Hematopoietic multipotent progenitor cell treated with erythropoietin and hydrocortisone succinate and interleukin-3 and kit ligand, for 15 days (in vitro differentiated cells): ENCODE measurements at regions not wholly inside any gene's neighbourhood (a gene's known extent, or its start where the extent isn't known, plus 50 kb on each side); places are given as distances from the start of the nearest gene placed in this dataset.

Experiments
- DNase-seq: peaks from one replicate; pipeline ENCODE4 v3.0.0-alpha.2; 2015; ENCODE audit warnings: low spot score

DNA sequence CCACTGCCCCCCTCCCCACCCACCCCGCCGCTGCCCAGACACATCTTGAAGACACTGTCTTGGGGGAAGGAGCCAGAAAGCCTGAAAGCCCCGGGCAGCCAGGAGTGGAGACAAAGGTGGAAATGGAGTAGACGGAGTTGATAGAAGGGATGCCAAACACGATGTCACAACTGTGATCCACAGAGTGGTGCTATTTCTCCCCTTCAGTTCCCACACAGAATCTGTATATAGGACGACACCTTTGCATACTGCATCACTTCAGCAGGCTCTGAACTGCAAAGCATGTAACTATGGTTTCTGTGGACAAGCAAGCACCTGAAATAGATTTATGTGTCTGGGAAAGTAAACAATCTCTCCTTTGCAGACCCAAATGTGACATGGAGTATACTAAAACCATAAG, 56.4 kb upstream of the F13A1 start:
- DNase-seq: no peak

DNA sequence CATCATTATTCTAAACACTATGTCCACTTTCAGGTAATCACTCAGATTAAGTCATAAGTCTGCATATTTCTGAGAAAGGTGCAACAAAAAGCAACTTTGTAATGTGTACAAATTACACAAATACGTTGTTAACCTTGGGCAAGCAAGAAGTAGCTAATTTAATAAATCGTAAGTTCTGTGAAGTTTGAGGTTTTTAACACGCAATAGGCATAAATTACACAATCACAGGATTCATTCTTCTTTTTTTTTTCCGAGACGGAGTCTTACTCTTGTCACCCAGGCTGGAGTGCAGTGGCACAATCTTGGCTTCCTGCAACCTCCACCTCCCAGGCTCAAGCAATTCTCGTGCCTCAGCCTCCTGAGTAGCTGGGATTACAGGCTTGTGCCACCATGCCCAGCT, 57.2 kb upstream of the F13A1 start:
- DNase-seq: no peak

DNA sequence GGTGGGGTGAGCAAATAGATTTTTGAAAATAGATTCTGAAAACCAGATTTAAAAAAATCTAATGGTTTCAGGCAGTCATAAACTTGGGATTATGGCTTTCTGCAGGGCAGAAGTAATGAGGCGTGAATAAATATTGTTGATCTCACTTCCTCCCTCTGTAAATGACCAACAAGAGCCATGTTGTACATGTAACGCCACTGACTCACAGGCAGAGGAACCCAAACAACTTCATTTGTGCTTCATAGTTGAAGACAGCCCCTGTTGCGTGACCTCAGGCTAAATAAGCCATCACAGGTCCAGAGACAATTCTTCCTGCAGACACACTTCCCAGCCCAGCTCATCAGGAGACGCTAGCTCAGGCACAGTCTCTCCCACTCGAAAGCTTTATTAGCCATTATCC, 59.1 kb upstream of the F13A1 start:
- DNase-seq: no peak

DNA sequence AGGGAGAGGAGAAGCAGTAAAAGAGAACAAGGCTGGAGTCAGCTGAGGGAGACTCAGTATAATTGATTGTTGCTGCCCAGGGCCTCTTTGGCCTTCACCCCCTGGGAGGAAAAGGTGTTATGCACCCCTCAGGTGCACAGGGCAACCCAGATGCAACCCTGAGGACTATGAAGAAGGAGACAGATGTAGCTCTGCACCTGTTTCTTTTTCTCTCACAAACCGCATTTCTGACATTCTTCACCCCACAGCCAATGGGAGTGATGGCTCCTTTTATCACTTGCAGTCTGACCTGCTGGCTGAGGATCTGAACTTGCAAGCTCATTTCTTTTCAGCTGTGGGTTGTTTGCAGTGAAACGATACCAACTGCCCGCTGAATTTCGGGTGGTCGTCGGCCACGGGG, 64.1 kb upstream of the F13A1 start:
- no peak for DNase-seq

DNA sequence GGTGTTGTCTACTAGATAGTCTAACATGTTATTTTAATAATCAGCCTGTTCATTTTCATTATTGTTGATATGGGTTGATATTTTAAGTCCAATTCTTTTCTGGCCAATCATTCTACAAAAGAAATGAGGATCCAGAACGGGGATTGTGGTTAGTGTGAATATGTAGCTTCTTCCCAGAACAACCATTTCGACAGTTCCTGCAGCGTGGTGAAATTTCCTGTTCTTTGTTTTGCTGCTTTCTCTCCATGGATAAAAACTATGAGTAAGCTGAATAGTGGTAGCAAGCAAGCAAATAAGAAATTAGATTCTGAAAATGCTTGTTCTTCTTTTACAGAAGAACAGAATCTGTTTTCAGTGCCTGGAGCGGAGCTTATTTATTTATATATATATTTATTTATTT, 65.5 kb upstream of the F13A1 start:
- DNase-seq: no peak

DNA sequence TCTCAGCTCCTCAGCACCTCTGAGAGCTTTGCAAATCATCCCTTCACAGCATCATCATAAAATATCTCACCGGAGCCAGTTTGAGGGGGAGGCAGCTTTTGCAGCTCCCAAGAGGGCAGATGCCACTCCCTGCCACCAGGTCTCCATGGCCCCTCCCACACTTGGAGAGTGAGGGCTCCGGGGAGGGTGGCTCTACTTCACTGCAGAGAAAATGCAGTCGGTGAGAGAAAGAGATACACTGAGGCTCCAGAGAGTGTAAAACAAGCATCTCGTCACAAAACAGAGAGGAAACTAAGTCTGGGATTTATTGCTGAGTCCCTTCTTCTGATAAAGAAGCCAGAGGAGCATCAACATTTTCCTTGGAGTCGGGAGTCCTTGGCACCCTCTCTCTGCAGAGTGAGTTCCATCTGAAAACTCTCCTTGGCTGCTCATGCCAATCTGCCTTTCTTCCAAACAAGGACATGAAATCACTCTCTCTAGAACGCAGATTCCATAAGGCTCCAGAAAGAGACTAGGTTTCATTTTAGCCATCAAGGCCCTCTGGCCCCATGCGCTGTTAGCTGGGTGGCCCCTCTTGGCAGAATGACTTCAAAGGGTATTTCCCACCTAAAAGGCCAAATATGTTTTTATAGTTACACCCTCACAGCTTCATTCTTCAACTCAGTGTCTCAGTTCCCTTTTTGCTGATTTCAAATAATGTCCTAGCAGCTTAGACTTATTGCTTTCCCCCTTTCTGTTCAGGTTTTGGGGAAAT, 70.6 kb upstream of the F13A1 start:
- no peak for DNase-seq

DNA sequence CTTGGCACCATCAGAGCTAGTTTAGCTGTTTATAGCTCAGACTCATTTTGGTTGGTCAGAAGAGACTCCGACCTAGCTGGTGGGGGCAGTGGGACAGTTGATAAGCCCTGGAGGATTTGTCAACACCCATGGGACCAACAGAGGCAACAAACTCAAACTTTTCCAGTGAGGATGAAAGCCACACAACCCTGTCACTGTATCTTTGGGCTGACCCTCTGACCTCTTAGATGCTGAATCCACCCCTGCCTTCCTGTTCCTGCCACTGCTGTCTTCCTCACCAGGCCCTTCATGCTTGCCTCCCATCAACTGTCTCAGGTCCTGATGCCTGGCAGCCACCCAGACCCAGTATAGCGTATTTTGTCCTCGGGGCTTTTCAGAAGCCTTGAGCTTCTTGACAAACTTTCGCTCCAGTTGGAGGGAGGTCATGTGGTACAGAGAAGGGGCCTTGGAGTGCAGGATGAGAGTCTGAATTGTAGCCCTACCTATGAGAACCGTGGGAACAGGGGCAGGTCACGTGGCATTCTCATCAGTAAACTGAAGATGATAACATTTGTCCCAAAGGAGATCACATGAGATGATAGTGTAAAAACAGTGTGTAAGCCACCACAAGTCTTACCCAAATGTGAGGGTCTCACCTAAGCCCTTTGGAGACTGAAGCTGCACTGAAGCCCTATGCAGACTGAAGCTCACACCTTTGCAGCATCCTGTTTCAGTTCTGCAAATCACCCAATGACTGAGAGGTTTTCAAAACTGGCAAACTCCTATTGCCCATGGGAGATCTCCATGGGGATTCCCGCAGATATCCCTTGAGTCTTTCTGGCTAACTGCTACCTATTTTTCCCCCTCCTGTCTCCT, 72.0 kb upstream of the F13A1 start:
- no peak for DNase-seq

DNA sequence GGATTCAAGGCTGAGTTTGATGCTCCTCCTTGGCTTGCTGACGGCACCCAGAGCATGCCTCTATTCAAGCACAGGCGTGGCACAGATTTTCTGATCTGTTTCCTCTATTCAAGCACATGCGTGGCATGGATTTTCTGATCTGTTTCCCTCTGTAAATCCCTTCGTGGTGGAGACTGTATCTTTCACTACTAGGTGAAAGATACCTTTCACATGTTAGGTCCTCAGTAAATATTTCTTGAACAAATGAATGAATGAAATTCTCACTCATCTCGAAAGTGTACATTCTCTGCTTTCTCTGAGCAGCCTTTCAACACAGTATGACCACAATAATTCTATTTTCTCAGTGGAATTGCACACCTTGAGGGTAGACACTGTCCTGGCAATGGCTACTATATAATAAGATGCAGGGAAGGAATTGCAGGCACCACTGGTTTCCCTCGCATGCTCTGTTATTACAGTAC, 72.6 kb upstream of the F13A1 start:
- no peak for DNase-seq

DNA sequence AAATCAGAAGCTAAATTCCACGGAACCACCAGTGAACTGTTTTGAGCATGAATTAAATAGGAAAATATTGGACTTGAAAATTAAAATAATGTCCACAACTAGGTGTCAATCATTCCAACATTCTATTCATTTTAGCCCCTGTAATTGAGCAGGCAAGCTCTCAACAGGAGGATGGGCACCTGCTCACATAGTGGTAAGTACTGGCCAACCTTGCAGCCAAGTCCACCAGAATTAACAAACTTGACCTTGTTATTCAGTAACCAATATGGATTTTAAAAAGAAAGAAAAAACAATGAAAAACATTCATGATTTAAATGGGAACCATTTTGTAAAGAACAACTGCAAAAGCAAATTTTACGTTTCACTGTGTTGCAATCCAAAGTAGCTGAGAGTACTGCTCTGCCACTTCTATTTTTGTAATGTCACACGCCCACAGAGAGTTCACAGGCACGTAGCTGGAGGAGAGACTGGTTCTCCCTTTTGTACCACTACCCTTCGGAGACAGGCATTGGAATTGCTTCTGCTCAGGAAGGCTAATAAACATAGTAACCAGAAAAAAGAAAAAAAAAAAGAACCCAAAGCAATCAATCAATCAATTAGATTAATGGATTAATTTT, 75.2 kb upstream of the F13A1 start:
- DNase-seq: no peak

DNA sequence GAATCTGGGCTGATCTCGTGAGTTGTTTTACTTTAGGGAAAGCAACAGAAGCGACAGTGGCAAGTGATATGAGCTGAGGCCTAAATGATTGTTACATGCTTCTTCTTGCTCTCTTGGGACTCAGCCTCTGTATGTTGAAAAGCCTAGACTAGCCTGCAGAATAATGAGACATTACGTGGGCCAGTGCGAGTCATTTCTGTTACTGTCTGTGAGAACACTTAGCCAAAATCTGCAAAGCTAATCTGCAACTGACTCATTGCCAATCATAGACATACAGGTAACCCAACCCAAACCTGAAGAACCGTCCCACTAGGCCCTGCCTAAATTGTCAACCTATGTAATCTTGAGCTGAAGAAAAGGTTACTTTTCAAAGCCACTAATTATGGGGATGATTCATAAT, 77.4 kb upstream of the F13A1 start:
- DNase-seq: no peak

DNA sequence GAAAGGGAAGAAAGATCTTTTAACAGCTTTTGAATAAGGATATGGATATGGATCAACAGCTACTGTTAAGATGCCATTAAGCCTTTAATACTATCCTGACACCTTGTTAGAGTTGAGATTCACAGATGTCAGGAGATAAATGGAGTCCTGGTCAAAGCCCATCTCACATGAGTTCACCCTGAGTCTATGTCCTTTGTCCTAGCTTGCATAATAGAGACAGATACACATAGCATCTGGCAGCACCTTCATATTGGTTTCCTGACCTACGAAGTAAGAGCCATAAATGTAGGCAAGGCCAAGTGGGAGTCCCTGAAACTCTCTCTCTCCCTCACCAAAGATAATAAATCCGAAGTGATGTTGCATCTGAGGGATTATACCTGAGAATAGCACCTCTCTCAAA, 79.1 kb upstream of the F13A1 start:
- DNase-seq: no peak

DNA sequence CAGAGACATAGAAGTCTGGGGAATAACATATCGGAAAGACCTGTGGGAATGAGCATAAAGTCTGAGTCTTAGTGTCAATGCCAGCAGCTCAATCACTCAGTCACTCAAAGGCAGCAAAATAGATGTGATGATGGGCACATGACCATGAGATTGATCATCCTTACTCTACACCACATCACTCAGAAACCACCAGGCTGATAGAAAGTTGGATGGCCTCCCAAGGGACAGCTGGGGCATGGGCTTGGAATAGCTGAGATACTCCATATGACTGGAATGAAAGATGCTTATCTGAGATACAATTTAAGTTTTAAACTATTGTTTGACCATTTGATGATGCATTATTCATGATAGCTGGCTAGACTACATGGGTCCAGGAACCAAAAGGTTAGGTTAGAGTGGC, 80.9 kb upstream of the F13A1 start:
- no peak for DNase-seq

DNA sequence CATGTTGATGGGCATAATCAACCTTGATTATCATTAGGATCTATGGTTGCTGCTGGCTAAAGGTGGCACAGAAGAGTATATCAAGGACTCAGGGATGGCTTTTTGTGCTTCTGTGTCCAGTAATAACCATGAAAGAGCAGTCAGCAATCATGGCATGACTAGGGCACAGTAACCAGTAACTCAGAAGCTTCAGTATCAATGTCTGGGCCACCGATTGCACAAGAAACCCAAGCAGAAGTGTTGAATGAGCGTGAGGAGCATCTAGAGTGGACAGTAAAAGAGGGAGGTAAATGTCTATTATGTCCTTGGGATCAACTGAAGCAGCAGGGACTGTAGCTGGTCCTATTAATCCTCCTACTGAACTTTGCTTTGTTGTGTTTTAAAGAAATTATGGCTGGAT, 81.5 kb upstream of the F13A1 start:
- DNase-seq: no peak

DNA sequence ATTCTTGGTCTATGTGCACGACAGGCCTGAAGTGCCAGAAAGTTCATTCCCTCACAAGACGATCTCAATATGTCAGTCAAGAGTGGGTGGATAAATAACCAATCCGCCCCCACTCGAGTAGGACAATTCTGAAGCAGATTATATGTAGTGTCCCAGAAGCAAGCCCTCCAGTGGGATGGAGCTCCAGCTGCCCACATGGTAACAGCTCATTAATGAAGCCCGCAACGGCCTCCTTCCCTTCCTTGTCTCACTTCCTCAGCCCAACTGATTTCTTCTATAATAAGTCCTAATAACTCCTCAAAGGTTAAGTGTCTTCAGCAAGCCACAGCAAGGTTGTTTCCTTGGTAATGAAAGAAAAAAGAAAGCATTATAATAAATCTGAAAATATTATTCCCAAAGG, 82.1 kb upstream of the F13A1 start:
- no peak for DNase-seq

DNA sequence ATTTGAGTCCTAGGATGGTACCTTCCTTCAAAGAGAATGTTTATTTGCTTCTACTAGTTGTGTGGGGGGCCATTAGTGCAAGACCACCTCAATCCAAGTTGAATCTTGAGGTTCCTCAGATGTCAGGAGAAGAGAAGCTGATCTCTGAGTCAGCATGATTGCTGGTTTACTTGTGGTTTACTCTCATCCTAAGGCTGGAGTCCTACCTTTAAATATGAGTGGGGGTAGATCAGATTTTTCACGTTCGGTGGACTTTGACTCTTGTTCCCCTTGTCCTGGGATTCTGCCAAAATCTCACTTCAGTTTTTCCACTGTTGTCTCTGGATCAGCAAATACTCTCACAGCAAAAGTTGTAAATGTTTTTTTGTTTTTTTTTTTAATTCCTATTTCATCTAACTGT, 84.6 kb upstream of the F13A1 start:
- no peak for DNase-seq

DNA sequence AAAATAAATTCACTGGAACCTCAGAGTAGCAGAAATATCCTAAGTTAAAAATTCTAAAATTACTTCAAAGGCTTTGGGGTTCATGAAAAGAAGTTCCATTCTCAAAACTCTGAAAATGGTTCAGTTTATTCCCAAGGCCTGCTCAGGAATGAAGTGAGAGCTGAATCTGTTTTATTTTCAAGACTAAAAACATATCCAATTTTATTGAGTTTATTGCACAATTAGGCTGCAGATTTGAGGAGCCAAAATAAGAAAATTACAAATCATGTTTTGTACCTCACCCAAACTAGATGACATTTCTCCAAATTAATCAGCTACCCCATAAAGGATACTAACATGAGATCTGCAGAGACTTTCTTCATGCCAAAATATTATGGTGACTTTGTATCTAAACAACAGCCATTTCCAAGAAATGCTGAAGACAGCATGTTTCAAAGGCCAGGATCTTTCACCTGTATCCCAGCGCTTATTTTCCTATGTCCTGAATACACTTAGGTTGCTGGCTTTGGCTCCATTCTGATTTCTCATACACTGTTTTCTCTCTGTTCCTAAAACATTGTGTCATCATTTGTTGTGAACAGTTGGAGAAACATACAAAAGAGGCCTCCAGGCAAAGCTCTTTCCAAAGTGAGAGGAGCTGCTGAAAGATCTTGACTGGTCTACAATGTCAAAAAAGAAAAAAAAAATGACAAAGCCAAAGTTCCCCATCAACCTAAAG, 85.7 kb upstream of the F13A1 start:
- no peak for DNase-seq

DNA sequence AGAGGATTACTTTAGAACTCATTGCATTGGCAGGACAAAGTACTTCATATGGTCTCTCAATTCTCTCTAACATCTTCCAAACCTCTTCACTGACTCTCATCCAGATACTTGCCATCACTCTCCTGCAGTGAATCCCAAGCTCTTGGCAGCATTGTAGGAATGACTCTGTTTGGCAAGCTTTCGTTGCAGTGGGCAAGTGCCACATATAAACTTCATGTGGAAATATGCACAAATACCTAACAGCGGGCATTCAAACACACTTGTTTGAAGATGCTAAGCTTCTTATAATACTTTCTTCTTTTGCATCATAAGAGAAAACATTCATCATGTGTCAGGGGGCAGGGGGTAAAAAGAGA, 86.2 kb upstream of the F13A1 start:
- DNase-seq: no peak

DNA sequence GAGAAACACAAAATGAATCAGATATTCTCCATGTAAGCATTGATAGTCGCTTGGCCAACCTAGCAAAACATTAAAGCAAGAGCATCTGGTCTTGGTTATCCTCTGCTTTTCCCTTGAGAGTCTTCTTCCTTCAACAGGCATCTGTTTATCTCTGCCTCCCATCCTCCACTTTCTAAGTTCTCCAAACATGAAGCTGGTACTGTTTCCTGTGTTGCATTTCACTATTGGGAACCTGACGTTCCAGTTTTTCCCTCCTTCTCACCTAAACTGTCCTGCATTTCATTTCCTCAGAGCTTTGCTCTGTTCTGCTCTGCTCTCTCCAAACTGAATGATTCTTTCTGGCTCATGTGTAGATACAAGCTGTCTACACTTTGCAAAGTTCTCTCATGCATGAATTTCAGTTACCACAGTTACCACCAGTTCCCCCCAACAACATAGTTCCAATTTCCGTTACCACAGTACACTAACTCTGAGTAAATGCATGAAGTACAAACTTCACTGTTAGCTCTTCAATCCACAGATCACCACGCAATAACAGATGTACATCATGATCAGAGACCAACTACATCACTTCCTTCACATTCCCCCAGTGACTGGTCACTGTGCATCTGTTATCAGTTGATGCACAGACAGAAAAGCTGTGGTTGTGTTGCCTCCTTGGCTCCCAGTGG, 86.7 kb upstream of the F13A1 start:
- DNase-seq: peak; percentile 14

DNA sequence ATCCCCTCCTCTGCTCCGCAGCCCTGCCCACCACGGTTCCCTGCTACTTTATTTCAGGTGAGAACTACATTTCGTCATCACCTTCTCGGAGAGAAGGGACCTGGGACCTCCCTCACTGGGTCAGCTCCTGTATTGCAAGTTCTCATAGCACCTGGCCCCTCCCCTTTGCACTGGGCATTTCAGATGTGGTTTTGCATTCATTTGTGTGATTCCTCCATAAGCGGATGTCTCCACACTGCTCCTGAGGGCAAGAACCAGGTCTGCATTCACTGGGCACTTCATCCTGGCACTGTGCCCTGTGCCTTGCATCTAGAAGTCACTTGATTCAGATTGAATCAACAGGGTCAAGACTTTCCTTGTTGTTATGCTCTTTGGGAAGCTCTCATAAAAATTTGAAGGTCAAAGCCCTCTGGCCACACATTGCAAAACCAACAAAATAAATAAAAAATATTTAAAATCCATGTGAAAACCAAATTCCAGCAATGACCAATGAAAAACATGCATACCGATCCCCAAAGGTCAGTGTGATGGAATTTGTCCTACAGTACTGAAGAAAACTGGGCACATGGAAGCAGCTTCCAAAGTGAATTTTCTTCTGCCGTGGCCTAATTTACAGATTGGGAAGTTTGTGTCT, 89.1 kb upstream of the F13A1 start:
- DNase-seq: no peak

DNA sequence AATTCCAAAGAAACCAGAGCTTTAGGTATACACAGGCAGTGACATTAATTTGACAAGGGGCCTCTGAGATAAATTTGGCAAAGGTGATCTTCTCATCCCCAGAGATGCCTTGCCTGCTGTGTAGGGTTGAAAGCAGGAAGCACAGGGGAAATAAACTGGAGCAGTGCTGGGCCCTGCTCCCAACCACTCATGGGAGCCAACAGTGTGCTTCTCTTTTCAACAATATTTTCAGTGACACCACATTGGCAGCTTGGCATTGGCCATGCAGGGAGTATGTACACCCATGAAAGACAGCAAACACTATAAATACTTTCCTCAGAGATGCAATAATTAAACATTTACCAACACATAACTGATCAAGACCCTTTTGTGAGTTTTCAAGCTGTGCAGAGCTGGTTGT, 90.7 kb upstream of the F13A1 start:
- DNase-seq: no peak

DNA sequence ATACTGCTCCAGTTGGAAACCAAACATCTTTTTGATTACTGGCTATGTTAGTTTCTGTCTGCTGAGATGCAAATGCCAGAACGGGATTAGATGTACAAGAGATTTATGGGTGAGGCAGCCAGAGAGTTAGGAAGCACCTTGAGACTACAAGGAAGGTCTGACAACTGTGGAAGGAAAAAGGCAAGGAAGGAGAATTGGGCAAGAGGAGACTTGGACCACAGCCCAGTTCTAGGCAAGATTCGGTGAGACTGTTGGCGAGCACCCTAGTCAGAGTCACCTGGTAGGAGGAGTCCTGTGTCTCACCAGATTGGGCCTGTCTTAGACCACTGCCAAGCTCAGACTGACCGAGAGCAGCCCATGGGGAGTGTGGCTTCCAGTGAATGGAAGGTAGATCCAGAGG, 91.8 kb upstream of the F13A1 start:
- no peak for DNase-seq

DNA sequence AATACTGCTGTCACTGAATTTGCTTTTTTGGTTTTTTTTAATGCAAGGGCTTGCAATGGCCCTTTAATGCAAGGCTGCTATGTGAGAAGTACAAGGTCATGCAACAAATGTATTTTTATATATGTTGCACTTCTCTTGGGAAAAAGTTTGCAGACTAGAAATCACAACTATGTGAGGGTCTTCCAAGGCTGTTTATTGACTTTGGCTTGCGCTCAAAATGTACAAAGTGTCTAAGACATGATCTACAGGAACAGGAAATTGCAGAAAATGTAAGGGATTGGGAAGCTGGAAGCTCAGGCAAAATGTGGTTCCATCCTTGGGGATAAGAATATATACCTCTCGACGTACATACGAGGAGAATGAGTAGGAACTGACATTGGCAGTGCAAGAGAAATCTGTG, 92.2 kb upstream of the F13A1 start:
- no peak for DNase-seq
